IMR-90 (cell line): ENCODE measurements at regions not wholly inside any gene's neighbourhood (a gene's known extent, or its start where the extent isn't known, plus 50 kb on each side); places are given as distances from the start of the nearest gene placed in this dataset.

Source experiments
- ATAC-seq: fragments of 200-7000 bp; cut with Tn5 transposase; 2 replicates; pipeline ENCODE4 v1.9.1; 2020; ENCODE audit warnings: low read depth, mild to moderate bottlenecking, moderate library complexity
- BruUV-seq: library from RNA; stranded (reverse); fragments of 400-500 nt; replicated peaks from 2 replicates; lab custom pipeline; 2021; lab: Mats Ljungman, UMichigan
- CTCF ChIA-PET: fragments of 300-600 bp; formaldehyde crosslinking; extraction: SDS; loops from one replicate; lab custom pipeline; 2021; ENCODE audit warnings: antibody characterized with exemption; lab: Yijun Ruan, JAX
- POLR2A ChIA-PET: fragments of 300-600 bp; sonication (Branson Sonifier 250); formaldehyde crosslinking; loops from one replicate; lab custom pipeline; 2022; ENCODE audit warnings: antibody characterized with exemption; ENCODE audit not compliant: unreplicated experiment; lab: Charles Lee
- DNase-seq: peaks from one replicate; pipeline ENCODE4 v3.0.0; 2013
- H2AFZ ChIP-seq: replicated peaks from 2 replicates; pipeline ENCODE3; 2013; ENCODE audit warnings: low read length, mild to moderate bottlenecking; ENCODE audit not compliant: poor library complexity
- H2AK5ac ChIP-seq: 2 replicates; pipeline ENCODE4 v1.6.1; 2013; ENCODE audit warnings: low read depth, low read length, inconsistent platforms
- H2AK9ac ChIP-seq: replicated peaks from 2 replicates; pipeline ENCODE3; 2013; ENCODE audit warnings: mild to moderate bottlenecking, low read depth, low read length, moderate library complexity; ENCODE audit not compliant: poor library complexity
- H2BK120ac ChIP-seq: 2 replicates; pipeline ENCODE4 v1.6.1; 2013; ENCODE audit warnings: low read depth, low read length, inconsistent platforms
- H2BK15ac ChIP-seq: 3 replicates; pipeline ENCODE4 v1.6.1; 2013; ENCODE audit warnings: low read depth, low read length, inconsistent platforms
- H2BK20ac ChIP-seq: 2 replicates; pipeline ENCODE4 v1.6.1; 2013; ENCODE audit warnings: low read depth, mild to moderate bottlenecking, inconsistent platforms, low read length, moderate library complexity
- H2BK5ac ChIP-seq: 2 replicates; pipeline ENCODE4 v1.6.1; 2013; ENCODE audit warnings: mild to moderate bottlenecking, low read depth, low read length, inconsistent platforms; ENCODE audit not compliant: poor library complexity, severe bottlenecking
- H3K14ac ChIP-seq: replicated peaks from 2 replicates; pipeline ENCODE4 v1.6.1; 2013; ENCODE audit warnings: low read depth, low read length, inconsistent platforms
- H3K18ac ChIP-seq: 2 replicates; pipeline ENCODE4 v1.6.1; 2013; ENCODE audit warnings: low read depth, low read length, control low read depth
- H3K23ac ChIP-seq: 2 replicates; pipeline ENCODE4 v1.6.1; 2013; ENCODE audit warnings: low read depth, low read length, inconsistent platforms
- H3K27ac ChIP-seq: 2 replicates; pipeline ENCODE4 v1.5.1; 2013; ENCODE audit warnings: mild to moderate bottlenecking, control low read depth, low read length; ENCODE audit not compliant: insufficient read depth
- H3K27me3 ChIP-seq: 2 replicates; pipeline ENCODE4 v1.6.1; 2013; ENCODE audit warnings: low read length; ENCODE audit not compliant: control insufficient read depth, insufficient read depth
- H3K36me3 ChIP-seq: 2 replicates; pipeline ENCODE4 v1.6.1; 2013; ENCODE audit warnings: low read length, mixed read lengths; ENCODE audit not compliant: control insufficient read depth, insufficient read depth
- H3K4ac ChIP-seq: 2 replicates; pipeline ENCODE4 v1.6.1; 2013; ENCODE audit warnings: low read depth, low read length, inconsistent platforms
- H3K4me1 ChIP-seq: 2 replicates; pipeline ENCODE4 v1.6.1; 2013; ENCODE audit warnings: low read length, mixed read lengths; ENCODE audit not compliant: control insufficient read depth, insufficient read depth
- H3K4me2 ChIP-seq: 2 replicates; pipeline ENCODE4 v1.6.1; 2013; ENCODE audit warnings: low read depth, mild to moderate bottlenecking, control low read depth, low read length, moderate library complexity
- H3K4me3 ChIP-seq: 2 replicates; pipeline ENCODE4 v1.5.1; 2013; ENCODE audit warnings: low read depth, mild to moderate bottlenecking, control low read depth, low read length, moderate library complexity; ENCODE audit not compliant: insufficient read depth
- H3K56ac ChIP-seq: 2 replicates; pipeline ENCODE4 v1.6.1; 2013; ENCODE audit warnings: low read length, inconsistent platforms; ENCODE audit not compliant: insufficient read depth; ENCODE audit errors: extremely low read depth
- H3K79me1 ChIP-seq, 2 experiments: 2 replicates each; pipeline ENCODE4 v1.6.1; 2013; ENCODE audit warnings: low read length in 2 of 2, inconsistent platforms in 1 of 2, low read depth in 1 of 2
- H3K9ac ChIP-seq: 2 replicates; pipeline ENCODE4 v1.6.1; 2013; ENCODE audit warnings: low read depth, low read length, control low read depth
- H3K9me1 ChIP-seq: 2 replicates; pipeline ENCODE4 v1.6.1; 2013; ENCODE audit warnings: low read length, inconsistent platforms; ENCODE audit not compliant: insufficient read depth
- H3K9me3 ChIP-seq: 2 replicates; pipeline ENCODE4 v1.6.1; 2013; ENCODE audit warnings: low read length; ENCODE audit not compliant: control insufficient read depth, insufficient read depth
- H4K20me1 ChIP-seq: 2 replicates; pipeline ENCODE4 v1.6.1; 2013; ENCODE audit warnings: low read length, inconsistent platforms; ENCODE audit not compliant: insufficient read depth
- H4K5ac ChIP-seq: 2 replicates; pipeline ENCODE4 v1.6.1; 2013; ENCODE audit warnings: mild to moderate bottlenecking, low read depth, low read length, control low read depth
- H4K8ac ChIP-seq, 2 experiments: 2 replicates each; pipeline ENCODE4 v1.6.1; 2013; ENCODE audit warnings: low read depth in 2 of 2, low read length in 2 of 2, control low read depth in 1 of 2, inconsistent platforms in 1 of 2
- H4K91ac ChIP-seq: 2 replicates; pipeline ENCODE4 v1.6.1; 2013; ENCODE audit warnings: low read depth, low read length, inconsistent platforms; ENCODE audit not compliant: insufficient read depth
- BHLHE40 ChIP-seq: fragments of 150-350 bp; IDR thresholded peaks from 2 replicates; pipeline ENCODE4 v1.6.1; 2016; ENCODE audit warnings: mild to moderate bottlenecking, low read depth, low read length
- CEBPB ChIP-seq: IDR thresholded peaks from 2 replicates; pipeline ENCODE4 v1.6.1; 2012; ENCODE audit warnings: low read depth, low read length, improper control_type of control experiment
- CHD1 ChIP-seq: IDR thresholded peaks from 2 replicates; pipeline ENCODE4 v1.6.1; 2012; ENCODE audit warnings: low read depth, low read length, improper control_type of control experiment
- FOS ChIP-seq: fragments of 150-350 bp; IDR thresholded peaks from 2 replicates; pipeline ENCODE4 v1.6.1; 2016; ENCODE audit warnings: low read depth, low read length
- MAFK ChIP-seq: IDR thresholded peaks from 2 replicates; pipeline ENCODE4 v1.6.1; 2012; ENCODE audit warnings: low read depth, low read length, improper control_type of control experiment
- MAZ ChIP-seq: IDR thresholded peaks from 2 replicates; pipeline ENCODE4 v1.6.1; 2012; ENCODE audit warnings: low read depth, mild to moderate bottlenecking, low read length, improper control_type of control experiment, moderate library complexity, borderline replicate concordance
- MXI1 ChIP-seq: IDR thresholded peaks from 2 replicates; pipeline ENCODE4 v1.6.1; 2012; ENCODE audit warnings: low read depth, mild to moderate bottlenecking, low read length, moderate library complexity, borderline replicate concordance
- NFE2L2 ChIP-seq: fragments of 150-350 bp; IDR thresholded peaks from 2 replicates; pipeline ENCODE4 v1.6.1; 2016; ENCODE audit warnings: low read depth, mild to moderate bottlenecking, low read length
- POLR2A ChIP-seq: IDR thresholded peaks from 2 replicates; pipeline ENCODE4 v1.6.1; 2012; ENCODE audit warnings: mild to moderate bottlenecking, low read depth, low read length
- RAD21 ChIP-seq: IDR thresholded peaks from 2 replicates; pipeline ENCODE4 v1.6.1; 2012; ENCODE audit warnings: low read length, improper control_type of control experiment
- RCOR1 ChIP-seq: IDR thresholded peaks from 2 replicates; pipeline ENCODE4 v1.6.1; 2012; ENCODE audit warnings: mild to moderate bottlenecking, low read length, improper control_type of control experiment; ENCODE audit not compliant: insufficient replicate concordance
- RFX5 ChIP-seq: IDR thresholded peaks from 2 replicates; pipeline ENCODE4 v1.8.0; 2012; ENCODE audit warnings: low read depth, mild to moderate bottlenecking, low read length, moderate library complexity
- SMC3 ChIP-seq: fragments of 150-350 bp; IDR thresholded peaks from 2 replicates; pipeline ENCODE4 v1.6.1; 2016; ENCODE audit warnings: low read depth, mild to moderate bottlenecking, antibody characterized with exemption, low read length, moderate library complexity
- WGBS, 2 experiments: methylation state at CpG; one replicate each; pipeline versions ENCODE4 v1.1.5 to v1.1.7; 2013; ENCODE audit warnings: missing lambda C conversion rate in 2 of 2; ENCODE audit not compliant: insufficient read length in 1 of 2; ENCODE audit errors: extremely low coverage in 2 of 2; 5-methylcytosine and 5-hydroxymethylcytosine counted together
- dilution Hi-C: fragments of 300-500 bp; cut with HindIII; formaldehyde crosslinking; loops from one replicate; pipeline ENCODE4 v1.14.3; 2018; ENCODE audit warnings: low sequenced_read_pairs; ENCODE audit not compliant: unreplicated experiment
- in situ Hi-C: fragments of 300-500 bp; cut with MboI; formaldehyde crosslinking; loops from 3 replicates; pipeline ENCODE4 v1.14.3; 2019; ENCODE audit warnings: low sequenced_read_pairs, inconsistent platforms, mixed read lengths
- intact Hi-C: fragments of 100-400 bp; cut with micrococcal nuclease; formaldehyde crosslinking; loops from 2 replicates; pipeline ENCODE4 v1.10.0; 2022
- TF ChIP-seq, protein P1 (sequence below): fragments of 150-350 bp; IDR thresholded peaks from 2 replicates; pipeline ENCODE4 v1.6.1; 2017; ENCODE audit warnings: mild to moderate bottlenecking, antibody characterized with exemption, low read length, low read depth
- TF ChIP-seq, protein P2 (sequence below): conservative IDR thresholded peaks from 2 replicates; pipeline ENCODE4 v1.5.1; 2012; ENCODE audit warnings: mild to moderate bottlenecking, low read depth, low read length, improper control_type of control experiment
- TF ChIP-seq, protein P3 (sequence below): fragments of 150-350 bp; IDR thresholded peaks from 2 replicates; pipeline ENCODE4 v1.6.1; 2016; ENCODE audit warnings: low read depth, mild to moderate bottlenecking, low read length, moderate library complexity, borderline replicate concordance

DNA sequence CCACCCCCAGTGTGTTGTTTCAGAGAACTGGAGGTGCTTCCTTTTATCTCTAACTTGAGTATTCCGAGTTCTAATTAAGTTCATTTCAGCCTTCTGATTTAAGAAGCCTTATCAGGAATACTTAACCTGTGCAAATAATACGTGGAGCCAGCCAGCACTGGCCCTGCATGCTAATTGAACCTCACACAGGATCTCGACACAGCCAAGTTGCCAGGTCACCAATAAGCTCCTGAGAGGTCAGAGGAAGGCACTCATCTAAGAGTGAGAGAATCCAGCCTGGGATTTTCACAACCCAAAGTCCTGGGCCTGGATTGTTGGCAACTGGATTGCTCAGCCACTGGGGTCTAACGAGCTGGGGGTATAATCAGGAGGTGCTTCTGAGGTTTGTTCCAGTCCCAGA lies 157.7 kb upstream of the LRFN2 start:
- Histone ChIP-seq H3K9ac (no peak overlapping the region), H3K9me3 (no peaks in the 10 kb centered on the region), H3K9me1 (no peaks in the 10 kb centered on the region), H2AK5ac (no peak overlapping the region), H3K23ac (no peak overlapping the region), H3K14ac (no peak overlapping the region), H4K20me1 (no peaks in the 10 kb centered on the region), H2BK20ac (no peak overlapping the region), H3K79me1 (no peaks in the 10 kb centered on the region), H3K27me3 (peaks cover 2% of the 10 kb centered on the region; the same call in 1 of the 2 replicates), H2BK5ac (no peak overlapping the region), H4K8ac (no peak overlapping the region), H3K4me1 (no peaks in the 10 kb centered on the region), H3K56ac (no peak overlapping the region), H2AK9ac (no peak overlapping the region), H4K91ac (no peak overlapping the region), H2BK15ac (no peak overlapping the region), H3K4me2 (no peak overlapping the region), H3K27ac (no peak overlapping the region), H3K4ac (no peak overlapping the region), H3K36me3 (no peaks in the 10 kb centered on the region), H3K4me3 (no peak overlapping the region), H4K5ac (no peak overlapping the region), H2BK120ac (no peak overlapping the region), H2AFZ (no peak overlapping the region), H3K18ac (no peak overlapping the region)
- BruUV-seq: no TSS peak
- dilution Hi-C loops: no loop called here
- DNase-seq (no peak), ATAC-seq (no peak)
- no peak for TF ChIP-seq SMC3
- no peak for TF ChIP-seq RAD21
- no peak for TF ChIP-seq RFX5
- TF ChIP-seq NFE2L2: no peak
- no peak for TF ChIP-seq POLR2A
- no peak for TF ChIP-seq CEBPB
- TF ChIP-seq MAFK: no peak
- no peak for TF ChIP-seq FOS
- TF ChIP-seq MAZ: no peak
- no peak for TF ChIP-seq MXI1
- TF ChIP-seq, protein P1, sequence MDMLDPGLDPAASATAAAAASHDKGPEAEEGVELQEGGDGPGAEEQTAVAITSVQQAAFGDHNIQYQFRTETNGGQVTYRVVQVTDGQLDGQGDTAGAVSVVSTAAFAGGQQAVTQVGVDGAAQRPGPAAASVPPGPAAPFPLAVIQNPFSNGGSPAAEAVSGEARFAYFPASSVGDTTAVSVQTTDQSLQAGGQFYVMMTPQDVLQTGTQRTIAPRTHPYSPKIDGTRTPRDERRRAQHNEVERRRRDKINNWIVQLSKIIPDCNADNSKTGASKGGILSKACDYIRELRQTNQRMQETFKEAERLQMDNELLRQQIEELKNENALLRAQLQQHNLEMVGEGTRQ: no peak
- no peak for TF ChIP-seq RCOR1
- TF ChIP-seq, protein P2, sequence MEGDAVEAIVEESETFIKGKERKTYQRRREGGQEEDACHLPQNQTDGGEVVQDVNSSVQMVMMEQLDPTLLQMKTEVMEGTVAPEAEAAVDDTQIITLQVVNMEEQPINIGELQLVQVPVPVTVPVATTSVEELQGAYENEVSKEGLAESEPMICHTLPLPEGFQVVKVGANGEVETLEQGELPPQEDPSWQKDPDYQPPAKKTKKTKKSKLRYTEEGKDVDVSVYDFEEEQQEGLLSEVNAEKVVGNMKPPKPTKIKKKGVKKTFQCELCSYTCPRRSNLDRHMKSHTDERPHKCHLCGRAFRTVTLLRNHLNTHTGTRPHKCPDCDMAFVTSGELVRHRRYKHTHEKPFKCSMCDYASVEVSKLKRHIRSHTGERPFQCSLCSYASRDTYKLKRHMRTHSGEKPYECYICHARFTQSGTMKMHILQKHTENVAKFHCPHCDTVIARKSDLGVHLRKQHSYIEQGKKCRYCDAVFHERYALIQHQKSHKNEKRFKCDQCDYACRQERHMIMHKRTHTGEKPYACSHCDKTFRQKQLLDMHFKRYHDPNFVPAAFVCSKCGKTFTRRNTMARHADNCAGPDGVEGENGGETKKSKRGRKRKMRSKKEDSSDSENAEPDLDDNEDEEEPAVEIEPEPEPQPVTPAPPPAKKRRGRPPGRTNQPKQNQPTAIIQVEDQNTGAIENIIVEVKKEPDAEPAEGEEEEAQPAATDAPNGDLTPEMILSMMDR: no peak
- TF ChIP-seq, protein P3, sequence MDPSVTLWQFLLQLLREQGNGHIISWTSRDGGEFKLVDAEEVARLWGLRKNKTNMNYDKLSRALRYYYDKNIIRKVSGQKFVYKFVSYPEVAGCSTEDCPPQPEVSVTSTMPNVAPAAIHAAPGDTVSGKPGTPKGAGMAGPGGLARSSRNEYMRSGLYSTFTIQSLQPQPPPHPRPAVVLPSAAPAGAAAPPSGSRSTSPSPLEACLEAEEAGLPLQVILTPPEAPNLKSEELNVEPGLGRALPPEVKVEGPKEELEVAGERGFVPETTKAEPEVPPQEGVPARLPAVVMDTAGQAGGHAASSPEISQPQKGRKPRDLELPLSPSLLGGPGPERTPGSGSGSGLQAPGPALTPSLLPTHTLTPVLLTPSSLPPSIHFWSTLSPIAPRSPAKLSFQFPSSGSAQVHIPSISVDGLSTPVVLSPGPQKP: no peak
- TF ChIP-seq CHD1: no peak
- no peak for TF ChIP-seq BHLHE40
- CTCF ChIA-PET: no interaction called here
- in situ Hi-C loops: no loop called here
- WGBS, 2 experiments: no CpG with 5 or more reads among the region's 4 CpGs
- intact Hi-C loops: no loop called here
- POLR2A ChIA-PET: no interaction called here
